GM19240 (cell line): ENCODE measurements at regions not wholly inside any gene's neighbourhood (a gene's known extent, or its start where the extent isn't known, plus 50 kb on each side); places are given as distances from the start of the nearest gene placed in this dataset.

ENCODE experiments used
- DNase-seq: peaks from one replicate; pipeline ENCODE4 v3.0.0; 2011; ENCODE audit warnings: low spot score; ENCODE audit not compliant: insufficient read length

DNA sequence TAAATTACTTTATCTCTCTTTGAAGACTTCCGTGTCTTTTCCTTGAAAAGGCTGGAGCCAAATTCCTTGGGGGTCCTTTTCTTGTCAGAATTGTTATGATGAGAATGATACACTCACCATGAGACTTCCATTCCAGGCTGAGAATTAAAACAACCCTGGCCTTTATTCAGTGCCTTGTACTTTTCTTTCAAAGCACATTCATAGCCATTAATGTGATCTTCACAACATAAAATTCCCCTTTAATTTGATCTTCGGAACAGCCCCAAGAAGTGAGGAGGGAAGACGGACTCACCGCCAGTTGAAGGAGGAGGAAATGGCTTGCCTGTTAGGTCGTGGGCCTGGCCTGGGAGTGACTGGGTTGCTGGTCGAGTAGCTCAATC lies 127.3 kb downstream of the DDX1 start:
- DNase-seq = no peak

DNA sequence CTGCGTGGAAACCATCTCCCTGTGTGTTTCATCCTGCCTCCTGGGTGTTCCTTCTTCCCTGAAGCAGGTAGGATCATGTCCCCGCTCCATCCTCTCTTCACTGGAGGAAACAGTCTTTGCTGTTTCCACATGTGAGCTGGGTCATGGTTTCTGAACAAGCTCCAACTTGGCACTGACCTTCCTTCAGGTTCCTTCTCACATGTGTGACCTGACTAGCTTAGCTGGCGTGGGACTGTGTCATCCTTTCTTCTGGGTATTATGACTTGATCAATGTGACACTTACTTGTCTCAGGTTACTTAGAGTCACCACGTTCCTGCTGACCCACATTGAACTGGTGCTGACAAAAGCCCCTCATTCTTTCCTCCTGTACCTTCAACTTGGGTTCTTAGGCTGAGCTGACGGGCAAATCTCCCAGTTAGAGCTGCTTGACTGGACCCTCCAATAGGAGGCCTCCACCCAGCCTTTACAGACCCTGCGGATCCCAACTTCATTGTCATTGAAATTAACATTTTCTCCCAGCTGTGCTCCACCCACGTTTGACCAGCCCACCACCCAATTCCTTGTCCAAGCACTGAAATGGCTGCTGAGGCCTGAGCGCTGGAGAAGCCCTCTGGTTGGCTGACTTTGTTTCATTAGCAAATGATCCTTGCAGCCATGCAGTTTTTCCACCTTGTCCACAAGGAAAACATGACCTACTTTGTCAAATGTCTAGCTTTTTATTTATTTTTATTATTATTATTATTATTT lies 128.1 kb downstream of the DDX1 start:
- DNase-seq = no peak

DNA sequence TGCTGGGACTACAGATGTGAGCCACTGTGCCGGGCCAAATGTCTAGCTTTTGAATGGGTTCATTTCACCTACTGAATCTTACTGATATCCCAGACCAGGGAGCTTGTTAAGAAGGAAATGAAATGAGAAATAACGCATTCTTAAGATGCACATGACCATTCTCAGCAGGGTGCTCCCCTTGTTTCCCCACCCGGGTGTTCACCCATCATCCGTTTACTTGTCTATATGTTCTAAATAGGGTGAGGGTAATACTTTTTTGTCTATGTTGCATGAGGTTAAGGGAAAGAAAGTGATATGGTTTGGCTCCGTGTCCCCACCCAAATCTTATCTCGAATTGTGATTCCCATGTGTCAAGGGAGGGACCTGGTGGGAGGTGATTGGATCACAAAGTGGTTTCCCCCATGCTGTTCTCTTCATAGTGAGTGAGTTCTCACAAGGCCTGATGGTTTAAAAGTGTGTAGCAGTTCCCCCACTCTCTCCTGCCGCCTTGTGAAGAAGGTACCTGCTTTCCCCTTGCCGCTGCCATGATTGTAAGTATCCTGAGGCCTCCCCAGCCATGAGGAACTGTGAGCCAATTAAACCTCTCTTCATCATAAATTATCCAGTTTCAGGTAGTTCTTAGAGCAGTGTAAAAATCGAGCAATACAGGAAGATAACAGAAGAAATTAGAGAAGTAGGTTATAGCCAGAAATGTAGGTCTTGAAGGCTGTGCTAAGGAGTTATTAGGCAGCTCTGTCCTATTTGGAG lies 129.1 kb downstream of the DDX1 start:
- no peak for DNase-seq

DNA sequence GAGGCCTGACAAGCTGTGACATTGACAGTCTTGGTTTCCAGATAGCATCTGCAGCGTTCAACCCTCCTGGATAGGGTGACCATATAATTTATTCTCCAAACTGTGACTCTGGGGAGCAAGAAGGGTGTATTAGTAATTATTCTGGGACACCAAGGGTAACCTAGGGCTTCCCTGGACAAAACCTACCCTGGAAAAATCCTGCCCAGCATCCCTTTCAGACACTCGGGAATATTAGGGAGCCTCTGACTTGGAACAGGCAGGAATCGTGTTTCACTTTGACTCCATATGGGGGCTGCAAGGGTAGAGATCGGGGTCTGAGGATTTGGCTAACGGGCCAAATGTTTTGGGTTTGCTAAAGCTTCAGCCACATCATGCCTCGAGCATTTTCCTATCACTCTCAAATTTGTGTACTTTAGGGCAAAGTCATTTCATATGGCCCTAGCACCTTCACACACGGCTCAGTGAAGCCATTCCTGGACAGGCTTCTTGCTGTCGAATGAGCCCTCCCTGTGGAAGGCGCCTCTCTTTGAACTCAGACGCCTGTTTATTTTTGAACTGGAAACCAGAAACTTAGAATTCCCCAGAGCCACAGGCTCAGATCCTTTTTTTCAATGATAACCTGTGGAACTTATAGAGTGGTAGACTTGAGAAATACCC lies 129.9 kb downstream of the DDX1 start:
- DNase-seq = no peak

DNA sequence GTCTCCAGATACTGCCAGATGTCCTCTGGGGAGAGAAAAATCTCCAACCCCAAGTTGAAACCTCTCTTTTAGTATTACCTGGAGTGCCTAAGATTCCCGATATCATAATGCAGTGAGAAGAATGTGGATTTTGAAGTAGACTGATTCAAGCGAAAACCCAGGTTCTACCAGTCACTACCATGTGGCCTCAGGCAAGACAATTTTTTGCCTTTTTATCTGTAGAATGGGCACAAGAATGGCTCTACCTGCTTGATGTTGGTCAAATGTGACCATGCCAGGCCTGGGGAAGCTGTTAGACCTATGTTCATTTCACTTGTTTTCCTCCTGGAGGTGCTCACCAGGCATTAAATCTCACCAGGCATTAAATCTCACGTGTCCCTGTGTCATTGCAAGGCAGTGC lies 131.3 kb downstream of the DDX1 start:
- no peak for DNase-seq

DNA sequence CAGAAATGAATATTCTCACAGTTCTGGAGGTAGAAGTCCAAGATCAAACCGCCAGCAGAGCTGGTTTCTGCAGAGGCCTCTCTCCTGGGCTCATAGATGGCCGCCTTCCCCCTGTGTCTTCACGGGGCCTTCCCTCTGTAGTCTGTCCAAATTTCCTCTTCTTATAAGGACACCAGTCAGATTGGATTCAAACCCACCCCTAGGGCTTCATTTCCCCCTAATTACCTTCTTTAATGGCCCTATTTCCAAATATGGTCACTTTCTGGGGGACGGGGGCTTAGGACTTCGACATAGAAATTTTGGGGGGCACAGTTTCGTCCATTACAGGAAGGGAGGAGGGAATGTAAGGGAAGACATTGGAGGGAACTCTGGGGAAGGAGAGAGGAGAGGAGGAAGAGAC lies 132.6 kb downstream of the DDX1 start:
- no peak for DNase-seq

DNA sequence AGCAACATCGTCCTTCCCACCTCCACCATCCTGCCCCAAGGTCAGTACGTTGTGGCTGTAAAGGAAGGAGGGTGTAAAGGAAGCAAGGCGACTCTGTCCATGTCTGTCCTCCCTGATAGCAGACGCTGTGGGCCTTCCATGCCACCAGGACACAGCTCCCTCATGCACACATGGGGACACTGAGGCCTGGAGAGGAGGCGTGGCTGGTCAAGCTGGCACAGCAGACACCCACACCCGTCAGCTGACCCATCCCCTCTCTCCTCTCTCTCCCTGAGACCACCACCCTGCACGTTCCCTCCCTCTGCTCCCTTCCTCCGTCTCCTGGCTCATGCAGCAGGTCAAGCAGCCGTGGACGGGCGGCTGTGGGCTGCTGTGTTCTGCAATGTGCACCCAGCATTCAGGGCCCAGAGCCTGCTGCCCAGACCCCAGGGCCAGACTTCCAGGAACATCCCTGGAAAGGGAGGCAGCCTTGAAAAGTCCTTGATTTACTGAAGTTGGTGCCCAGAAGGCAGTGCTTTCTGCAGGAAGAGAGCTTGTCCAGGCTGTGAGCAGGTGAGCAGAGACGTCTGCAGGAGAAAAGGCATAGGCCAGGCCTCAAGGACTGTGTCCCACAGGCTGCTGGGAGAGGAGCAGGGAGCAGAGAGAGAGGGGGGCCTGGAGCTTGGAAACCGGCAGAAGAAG lies 133.6 kb downstream of the DDX1 start:
- DNase-seq = no peak

DNA sequence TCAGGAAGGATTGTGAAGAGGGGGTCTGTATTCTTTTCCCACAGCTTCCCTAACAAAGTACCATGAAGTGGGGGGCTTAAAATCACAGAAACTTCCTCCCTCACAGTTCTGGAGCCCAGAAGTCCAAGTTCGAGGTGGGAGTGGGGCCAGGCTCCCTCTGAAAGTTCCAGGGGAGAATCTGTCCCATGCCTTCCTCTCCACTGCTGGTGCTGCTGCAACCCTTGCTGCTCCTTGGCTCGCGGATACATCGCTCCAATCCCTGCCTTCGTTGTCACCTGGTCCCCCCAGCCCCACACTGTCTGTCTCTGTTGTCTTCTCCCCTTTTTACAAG lies 134.1 kb downstream of the DDX1 start:
- no peak for DNase-seq

DNA sequence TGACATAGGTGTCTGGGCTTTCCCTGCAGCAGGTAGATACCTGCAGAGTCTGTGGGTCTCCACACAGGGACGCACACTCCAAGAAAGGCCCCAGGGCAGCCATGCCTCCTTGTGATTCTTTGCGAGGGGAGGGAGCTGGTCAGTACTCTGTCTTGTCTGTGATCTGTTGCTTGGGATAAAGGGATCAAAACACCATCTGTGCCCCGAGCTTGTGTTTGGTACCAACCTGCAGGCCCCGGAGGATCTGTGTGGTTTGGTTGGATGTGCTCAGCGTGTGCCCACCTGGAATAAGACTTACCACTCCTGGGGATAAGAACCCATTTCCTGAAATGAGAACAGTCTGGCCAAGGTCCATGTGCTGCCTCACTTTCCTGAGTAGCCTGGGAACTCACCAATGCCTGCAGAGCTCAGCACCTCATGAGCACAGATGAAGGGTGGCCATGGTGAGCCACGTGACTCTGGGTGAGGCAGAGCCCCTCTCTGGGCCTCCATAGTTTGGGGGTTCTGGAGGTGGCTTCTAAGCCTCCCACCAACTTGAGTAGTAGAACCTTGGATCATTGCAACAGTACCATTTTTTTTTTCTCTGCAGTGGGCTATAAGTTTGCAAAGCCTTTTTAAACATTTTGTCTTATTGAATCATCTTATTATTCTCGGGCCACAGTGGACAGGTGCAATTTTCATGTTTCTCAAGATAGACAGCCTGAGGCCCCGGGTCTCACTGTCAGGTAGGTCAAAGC lies 134.8 kb downstream of the DDX1 start:
- DNase-seq = no peak

DNA sequence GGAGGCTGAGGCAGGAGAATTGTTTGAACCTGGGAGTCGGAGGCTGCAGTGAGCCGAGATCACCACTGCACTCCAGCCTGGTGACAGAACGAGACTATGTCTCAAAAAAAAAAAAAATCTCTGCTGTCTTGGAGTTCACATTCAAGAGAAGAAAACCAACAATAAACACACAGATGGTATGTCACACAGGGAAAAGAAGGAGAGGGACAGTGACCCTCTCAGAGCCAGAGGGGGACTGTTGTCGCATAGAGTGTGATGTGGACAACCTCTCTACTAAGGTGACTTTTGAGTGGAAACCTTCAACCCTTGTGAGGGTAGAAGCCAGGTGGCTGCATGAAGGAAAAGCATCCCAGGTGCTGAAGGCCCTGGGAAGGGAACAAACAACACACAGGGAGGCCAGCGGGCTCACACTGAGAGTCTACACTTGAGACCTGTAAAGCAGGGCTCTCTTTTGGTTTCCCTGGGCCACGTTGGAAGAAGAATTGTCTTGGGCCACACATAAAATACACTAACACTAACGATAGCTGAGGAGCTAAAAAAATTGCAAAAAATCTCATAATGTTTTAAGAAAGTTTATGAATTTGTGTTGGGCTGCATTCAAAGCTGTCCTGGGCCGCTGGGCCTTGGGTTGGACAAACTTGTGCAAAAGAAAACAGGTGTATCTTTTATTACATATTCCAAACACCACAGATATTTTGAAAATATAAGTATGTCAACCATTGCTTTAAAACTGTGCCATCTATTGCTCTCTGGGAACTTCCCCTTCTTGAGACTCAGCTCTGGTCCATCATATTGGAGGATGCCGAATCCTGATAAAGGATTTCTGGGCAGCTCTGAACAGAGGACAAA lies 136.0 kb downstream of the DDX1 start:
- no peak for DNase-seq

DNA sequence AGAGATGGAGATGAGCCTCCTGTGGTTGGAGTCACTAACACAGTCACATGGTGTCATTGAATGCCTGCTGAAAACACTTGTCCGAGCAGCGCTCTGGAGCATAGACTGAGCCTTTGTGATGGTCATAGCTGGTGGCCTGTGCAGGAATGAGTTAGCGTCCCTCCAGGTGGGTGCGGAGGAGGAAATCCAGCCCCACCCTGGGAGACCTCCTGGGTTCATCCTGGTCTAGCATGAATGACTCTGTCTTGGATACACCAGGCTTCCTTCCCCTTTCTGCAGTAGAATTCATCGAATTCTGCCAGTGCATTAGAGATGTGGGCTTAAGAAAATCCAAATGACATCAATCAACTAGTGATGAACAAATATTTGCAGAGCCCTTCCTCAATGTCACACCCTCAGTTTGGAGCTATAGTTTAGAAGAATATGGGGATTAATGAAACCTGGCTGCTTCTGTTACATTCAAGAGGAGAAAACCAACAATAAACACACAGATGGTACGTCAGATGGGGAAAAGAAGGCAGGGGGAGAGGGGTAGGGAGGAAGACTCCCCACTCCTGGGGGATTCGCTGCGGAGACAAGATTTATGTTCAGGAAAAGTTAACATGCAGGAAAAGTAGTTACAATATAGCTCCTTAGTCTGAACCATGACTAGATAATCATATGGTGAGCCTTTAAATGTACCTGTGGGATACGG lies 136.7 kb downstream of the DDX1 start:
- no peak for DNase-seq

DNA sequence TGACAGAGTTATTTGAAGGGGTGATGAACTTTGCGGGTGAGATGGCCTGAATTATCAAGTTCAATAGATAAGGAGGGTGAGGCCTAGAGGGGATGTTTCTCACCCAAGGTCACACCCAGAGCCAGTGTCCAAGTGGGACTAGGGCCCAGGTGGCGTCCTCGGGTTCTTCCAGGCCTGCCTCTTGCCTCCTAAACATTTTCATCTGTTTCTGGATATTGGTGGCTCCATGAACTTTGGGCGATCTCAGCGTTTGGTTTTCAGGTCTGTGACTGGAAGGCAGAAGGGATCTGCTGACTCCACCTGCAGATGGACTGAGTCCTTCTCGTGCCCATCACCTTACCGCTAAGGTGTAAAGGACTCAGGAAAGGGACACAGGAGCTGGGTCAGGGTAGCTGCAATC lies 137.3 kb downstream of the DDX1 start:
- DNase-seq = no peak

DNA sequence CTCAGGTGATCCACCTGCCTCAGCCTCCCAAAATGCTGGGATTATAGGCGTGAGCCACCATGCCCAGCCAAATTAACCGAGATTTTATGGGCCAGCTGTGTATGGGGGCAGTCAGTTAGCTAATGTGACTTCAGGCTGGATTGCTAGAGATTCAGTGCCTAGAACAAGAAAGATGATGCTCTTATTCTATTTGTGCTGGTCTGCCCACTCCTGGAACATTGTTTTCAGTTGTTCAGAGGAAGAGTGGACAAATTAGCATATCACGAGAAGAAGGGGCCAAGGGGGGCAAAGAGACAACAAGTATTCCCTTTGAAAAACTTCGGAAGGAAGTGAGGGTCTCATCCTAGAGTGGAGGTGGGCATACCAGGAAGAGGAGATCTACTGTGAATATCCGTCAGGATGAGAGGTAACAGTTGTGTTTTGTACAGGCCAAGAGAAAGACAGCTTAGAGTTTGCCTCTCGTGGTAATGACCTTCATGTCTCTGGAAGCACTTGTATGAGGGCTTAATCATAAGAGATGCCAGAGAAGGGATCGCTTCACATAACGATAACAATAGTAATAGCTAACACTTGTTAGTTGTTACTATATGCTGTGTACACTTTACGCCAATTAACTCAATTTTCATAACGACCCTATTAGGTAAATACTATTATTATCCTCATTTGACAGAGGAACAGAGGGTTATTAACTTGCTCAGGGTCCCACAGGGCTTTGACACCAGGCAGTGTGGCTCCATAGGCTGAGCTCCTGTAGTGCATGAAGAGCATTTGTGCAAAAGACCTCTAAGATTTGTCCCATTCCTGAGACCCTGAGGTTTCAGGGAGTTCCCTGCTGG lies 138.3 kb downstream of the DDX1 start:
- DNase-seq = no peak

DNA sequence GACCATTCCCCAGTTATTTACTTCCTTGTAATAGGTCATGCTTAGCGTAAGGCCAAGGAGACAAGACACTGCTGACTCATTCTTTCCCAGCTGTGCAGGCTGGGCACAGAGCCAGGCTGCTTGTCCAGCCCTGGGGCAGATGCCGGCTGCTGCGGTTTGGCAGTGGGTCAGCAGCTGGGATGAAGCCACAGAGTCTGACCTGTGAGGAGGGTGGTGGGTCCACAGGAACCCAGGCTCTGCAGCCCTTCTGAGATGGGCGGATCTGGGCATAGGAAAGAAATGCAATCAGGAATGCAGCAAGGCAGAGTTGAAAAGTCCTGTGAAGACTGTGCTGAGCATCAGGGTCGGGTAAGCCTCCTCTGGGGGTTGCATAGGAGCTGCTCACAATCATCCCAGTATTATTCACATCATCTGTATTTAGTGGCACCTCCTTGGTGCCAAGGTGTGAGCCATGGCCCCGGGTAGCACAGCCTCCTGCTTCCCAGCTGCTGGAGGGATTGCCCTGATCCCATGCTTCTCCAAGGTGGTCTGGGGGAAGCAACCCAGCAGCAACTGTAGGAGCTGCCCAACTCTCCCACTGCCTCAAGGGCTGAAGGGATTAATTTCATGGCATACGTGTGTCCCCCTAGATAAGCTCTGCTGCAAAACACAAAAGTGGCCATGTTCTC lies 139.0 kb downstream of the DDX1 start:
- DNase-seq = no peak

DNA sequence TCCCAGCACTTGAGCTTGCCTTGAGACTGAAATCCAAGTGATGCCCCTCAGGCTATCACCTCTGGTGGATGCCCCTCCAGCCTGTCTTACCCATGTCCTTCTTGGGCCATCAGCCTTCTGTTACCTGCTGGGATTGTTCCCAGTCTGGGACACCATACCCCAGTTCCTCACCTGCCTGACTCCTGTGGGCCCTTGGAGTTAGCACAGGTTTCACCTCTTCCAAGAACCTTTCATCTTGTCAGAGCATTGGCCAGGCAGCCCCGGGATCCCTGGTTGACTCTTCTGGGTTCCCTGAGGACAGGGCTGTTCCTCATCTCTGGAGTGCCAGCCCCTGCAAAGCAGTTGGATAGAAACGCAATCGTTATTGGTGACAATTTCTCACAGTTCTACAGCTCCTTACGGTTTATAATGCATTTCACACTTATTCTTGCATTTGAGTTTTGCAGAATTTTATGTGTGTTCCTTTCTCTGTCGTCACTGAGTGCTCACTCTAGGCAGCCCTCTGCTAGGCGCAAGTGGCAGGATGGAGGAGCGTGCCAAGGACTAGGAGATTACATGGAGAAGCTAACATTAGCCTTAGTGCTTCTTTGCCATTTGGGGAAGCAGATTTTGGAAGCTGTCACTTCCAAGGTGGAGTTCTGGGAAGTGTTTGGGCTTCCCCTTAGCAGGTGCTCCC lies 139.7 kb downstream of the DDX1 start:
- DNase-seq = no peak

DNA sequence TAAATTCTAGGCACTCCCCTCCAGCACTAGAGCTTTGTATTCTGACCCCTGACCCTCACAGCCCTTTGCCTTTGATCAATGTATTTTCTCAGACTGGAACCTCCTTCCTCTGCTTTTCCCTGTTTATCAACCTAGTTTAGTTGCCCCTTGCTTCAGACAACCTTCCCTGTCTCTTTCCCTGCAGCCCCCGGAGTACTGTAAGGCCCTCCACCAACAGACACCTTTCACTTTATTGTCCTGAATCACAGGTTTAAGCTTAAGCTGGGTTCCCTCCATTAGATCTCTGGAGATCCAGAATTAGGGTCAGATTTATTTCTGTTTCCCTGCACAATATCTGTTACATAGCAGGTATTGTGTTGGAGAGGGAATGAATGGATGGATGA lies 140.2 kb downstream of the DDX1 start:
- no peak for DNase-seq

DNA sequence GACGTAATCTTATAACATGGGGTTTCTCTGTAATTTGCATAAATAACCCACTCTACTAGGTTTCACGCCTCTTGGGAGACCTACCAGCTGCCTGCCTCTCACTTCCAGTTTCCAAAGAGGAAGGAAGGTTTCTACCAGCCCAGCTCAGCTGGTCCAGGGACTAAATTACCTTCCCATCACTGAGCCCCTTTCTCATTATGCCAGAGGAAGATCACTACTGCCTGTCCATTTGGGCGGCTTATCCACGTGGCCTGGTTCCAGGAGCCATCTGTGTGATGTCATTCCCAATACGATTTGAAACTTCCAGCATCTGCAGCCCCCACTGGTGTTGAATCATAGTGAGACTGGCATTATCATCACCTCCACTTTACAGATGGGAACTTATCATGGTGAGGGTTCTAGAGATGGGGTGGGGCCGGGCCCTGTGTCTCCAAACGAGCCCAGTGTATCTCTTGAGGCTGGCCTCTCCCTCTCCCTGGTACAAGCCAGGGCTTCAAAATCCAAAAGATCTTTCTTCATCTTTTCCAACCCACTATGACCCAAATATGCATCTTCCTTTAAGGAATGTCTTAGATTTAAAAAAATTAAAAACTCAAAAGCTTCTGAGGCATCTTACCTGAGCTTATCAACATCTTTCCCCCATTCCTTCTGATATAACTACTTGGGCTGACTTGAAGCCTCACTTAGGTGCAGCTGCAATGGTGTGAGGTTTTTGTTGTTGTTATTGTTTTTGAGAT lies 140.8 kb downstream of the DDX1 start:
- DNase-seq = peak; percentile 50
